GM18907 (cell line): ENCODE measurements at regions not wholly inside any gene's neighbourhood (a gene's known extent, or its start where the extent isn't known, plus 50 kb on each side); places are given as distances from the start of the nearest gene placed in this dataset.
"Not testable (repeated sequence)": the region's sequence is repeated elsewhere in the genome, so short reads cannot be mapped to it uniquely, and the experiment has no call there.

Experiments
- ATAC-seq: cut with Tn5 transposase; IDR thresholded peaks from one replicate; pipeline ENCODE4 v1.9.1; 2021; ENCODE audit warnings: mild to moderate bottlenecking, moderate library complexity; ENCODE audit not compliant: unreplicated experiment

DNA sequence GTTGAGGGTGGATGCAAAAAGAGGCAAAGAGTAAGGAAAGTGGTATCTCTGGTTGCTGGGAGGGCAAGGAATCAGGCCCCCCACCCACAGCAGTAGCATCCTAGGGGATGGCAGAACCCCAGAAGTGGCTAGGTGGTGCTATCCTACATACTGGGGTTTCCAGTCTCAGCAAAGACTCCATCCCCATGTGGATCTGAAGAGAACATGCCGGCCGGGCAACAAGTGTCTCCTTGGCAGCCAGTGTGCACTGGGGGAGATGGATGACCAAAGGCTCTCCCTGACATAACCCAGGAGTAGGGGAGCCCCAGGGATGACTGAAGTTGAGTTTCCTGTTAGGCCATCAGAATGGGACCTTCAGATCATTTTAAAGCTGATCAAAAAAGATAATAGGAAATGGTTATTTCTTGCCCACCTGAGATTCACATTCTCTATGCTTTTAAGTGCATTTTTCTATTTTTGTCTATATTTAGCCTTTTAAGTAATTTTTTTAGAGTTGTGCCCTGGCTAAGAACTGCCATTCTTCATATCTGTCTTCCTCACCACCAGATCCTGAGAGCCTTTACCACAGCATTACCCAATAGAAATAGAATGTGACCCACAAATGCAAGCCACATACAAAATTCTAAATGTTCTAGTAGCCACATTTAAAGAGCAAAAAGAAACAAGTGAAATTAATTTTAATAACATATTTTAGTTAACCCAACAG lies 78.7 kb upstream of the SMIM23 start:
- ATAC-seq: no peak

DNA sequence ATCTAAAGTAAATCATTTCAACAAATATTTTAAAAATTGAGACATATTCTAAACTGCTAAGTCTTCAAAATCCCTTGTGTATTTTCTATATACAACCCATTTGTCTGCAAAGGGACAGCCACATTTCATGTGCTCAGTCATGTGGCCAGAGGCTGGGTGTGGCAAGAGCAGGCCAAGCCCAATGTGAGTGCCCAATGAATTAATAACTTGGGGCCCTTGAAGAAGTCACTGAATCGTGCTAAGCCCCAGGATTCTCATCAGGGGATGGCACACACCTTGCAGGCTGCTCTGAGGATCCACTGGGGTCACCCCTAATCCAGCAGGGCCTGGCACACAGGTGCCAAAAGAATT lies 78.2 kb upstream of the SMIM23 start:
- ATAC-seq: no peak

DNA sequence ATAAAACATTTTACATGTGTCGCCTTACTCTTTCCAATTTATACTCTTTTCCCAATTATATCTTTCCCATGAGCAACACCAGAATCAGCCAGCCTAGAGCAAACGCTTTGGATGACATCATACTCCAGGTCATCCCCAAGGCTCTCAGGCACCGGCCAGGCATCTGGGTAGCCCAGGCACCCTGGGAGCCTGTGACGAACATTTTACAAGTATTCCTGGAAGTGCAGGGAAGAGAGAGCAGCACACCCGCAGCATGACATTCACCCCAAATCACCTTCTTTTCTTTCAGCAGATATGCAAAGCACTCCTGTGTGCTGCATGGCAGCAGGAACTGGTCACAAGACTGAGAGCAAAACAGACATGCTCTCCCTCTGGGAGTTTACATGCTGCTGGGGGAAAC lies 75.7 kb upstream of the SMIM23 start:
- no peak for ATAC-seq

DNA sequence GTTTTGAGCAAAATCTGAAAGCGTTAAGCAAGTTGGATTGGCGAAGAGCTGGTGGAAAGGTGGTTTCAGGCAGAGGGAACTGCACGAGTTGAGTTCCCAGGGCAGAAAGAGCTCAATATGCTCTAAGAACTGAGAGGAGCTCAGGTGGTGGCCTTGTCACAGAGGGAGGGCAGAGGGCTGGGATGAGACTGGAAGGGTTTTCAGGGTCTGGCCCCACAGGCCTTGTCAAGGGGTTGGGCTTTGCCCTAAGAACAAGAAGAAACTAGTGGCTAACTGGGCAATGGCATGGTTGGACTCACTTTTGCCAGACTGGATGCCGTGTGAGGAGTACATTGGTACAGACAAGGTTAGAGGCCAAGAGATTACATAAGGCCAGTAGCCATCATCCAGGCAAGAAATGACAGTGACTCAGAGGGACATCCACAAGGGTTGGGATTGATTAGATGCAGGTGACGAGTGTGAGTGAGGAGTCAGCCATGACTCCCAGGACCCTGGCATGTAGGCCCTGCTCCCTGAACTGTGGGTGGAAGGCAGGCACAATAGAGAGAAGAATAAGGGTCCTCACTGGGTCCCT lies 75.1 kb upstream of the SMIM23 start:
- no peak for ATAC-seq

DNA sequence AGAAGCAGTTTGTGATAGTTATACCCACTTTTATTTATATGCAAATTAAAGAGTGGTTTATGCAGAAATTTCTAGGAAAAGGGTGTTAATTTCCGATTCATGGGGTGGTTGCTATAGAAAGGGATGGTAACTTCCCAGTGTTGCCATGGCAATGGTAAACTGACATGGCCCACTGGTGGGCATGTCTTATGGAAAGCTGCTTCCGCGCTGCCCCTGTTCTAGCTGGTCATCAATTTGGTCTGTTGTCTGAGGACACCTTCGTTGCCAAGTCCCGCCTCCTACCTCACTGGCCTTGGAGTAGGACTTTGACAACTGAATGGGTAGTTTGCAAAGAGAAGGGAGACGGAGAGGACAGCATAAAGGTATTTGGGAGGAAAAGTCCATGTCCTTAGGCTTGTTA lies 74.0 kb upstream of the SMIM23 start:
- ATAC-seq: no peak

DNA sequence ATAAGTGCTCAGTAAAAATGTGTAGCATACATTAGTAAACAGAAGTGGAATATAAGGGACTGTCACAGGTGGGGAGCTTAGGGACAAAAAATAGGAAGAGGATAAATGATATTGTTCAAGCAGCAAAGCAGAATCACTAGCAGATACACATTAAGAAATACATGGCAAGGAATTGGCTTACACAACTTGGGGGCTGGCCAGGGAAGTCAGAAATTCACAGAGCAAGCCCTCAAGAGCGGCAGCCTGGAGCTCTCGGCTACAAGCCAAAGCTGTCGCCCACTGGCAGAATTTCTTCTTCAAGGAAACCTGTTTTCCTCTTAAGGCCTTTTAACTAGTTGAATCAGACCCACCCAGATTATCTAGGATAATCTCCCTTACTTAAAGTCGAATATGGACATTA lies 73.0 kb upstream of the SMIM23 start:
- no peak for ATAC-seq

DNA sequence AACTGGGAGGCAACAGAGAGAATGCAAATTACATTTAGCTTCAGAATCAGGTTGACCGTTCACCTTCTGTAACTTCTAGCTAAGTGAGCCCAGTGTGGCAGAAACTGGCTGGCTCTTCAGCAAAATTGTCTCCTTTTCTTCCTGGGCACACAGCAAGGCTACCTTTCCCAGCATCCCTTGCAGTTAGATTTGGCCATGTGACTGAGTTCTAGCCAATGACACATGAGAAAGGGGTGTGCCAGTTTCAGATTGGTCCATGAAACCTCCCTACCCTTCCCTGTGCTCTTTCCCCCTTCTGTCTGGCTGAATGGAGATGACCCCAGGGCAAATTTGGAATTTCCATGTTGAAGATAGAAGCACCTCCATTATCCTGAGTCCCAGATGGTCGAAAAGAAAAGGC lies 72.5 kb upstream of the SMIM23 start:
- no peak for ATAC-seq

DNA sequence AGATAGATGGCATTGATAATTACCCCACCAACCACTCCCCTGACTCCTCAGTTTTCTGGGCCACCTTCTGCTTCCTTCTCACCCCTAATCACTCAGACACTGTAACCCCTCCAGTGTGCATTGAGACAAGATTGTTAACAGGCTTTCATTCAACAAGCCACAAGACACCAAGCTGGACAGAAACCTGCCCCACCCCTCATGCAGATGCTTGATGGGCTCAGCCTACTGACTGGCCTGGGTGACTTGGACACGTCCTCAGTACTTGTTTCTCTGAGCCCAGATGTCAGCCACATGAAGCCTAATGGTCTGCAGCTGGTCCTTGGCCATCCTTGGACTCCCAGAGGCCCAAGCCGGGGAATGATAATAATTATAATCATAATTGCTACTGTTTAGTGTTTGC lies 71.4 kb upstream of the SMIM23 start:
- ATAC-seq: no peak

DNA sequence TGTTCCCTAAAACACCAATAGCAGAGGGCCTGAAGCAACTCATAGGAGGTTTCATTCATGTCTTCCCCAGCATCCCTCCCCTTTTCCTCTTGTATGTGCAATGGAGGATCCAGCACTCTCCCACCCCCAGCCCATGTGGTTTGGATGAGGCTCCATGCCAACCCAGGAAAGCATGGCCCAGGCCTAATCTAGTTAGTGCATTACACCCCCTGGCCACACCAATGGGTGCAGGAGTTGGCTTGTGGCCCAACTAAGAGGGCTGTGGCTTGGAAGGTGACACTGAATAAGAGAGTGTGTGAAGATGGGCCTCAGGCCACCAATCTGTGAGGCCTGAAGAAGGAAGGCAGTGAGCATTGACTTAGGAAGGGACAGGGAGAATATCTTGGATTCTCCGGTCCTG lies 70.8 kb upstream of the SMIM23 start:
- no peak for ATAC-seq

DNA sequence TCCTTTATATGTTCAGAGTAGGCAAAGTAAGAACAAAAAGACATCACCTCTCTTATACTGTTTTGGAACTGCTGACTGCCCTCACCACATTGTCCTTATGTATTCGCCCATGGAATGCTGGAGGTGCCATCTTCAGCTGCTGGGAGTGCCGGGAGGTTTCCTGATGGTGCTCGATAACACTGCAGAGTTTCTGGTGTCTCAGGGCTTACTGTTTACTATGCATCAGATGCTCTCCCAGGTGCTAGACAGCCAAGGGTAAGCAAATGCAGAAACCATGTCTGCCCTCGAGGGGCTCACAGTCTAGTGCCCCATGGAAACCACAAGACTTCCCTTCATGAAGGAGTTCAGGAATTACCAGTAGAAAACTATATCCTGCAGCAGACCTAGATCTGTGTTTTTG lies 70.1 kb upstream of the SMIM23 start:
- ATAC-seq: no peak

DNA sequence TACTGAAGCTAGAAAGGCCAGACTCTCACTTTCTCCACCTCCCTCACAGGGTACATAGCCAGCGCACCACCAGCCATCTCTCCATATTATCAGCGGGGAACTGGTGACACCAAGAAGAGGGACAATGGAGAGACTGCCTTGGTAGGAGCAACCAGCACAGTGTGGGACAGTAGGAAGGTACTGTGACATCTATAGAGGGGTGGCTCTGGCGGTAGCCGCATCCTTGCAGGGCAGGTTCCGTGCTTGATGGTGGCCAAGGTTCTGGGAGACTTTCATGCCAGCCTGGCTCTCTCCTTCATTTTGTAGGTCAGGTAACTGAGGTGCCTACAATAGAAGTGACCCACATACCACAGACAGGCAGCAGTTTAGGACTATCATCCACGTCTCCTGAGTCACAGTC lies 65.5 kb upstream of the SMIM23 start:
- ATAC-seq: no peak

DNA sequence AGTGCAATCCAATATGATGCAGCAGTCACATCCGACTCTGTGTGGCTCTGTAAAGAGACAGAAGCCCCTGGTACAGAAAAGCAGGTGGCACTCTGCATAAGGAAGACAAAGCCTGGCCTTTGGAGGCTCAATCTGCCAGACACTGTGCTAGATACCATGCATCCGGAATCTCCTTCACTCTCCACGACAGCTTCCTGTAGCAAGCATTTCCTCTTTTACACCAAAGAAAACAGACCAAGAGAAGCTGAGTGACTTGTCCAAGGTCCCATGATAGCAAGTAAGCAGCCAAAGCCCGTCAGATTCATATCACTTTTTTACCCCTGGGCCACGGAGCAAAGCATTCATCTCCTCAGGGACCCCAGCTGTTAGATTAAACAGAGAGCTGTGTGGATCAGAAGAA lies 64.2 kb upstream of the SMIM23 start:
- ATAC-seq: no peak

DNA sequence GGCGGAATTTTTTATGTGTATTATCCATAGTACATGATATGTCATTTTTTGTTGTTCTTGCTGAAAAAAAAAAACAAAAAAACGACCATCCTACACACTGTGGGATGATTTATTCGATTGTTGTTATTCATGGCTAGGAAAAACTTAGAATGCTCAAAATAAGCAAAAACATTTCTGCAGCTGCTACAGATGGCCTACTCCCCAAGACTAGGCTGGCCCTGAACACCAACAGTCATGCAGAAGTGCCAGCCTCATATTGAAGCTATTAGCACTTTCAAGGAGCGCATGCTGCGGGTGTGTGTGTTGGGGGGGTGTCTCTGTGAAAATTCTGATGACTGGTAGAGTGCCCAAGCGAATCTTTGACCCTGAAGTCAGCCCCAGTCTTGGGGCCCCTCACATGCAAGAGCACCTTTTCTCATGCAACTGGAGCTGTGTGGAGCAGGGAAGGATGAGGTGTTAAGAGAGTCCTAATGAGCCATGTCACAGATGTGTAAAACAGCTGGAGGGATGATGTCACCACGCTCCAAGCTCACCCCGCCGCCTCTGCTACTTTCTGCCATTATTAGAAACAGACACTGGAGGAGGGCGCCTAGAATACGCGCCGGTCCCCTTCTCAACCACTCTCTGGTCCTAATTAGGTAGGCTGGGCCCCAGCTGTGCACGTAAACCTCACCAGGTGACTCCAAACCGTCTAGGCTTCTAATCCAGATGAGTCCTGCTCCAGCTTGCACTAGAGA lies 61.0 kb upstream of the SMIM23 start:
- no peak for ATAC-seq

DNA sequence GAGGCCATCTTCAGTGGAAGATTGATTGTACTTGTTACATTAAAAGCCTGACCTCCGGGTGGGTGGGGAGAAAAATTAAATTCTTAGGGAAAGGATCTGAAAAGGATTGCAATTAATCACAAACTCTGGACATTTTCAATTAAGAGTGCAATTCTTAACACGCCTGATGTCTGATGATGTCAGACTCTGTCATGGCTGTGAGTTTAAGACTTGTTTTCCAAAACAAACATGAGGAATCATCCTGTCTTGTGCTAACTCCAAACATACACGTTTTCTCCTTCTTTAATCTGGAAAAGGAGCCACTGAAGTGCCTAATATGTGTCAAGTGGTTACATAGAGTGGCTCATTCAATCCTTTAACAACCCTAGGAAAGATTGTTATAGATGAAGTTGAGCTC lies 60.4 kb upstream of the SMIM23 start:
- ATAC-seq: no peak

DNA sequence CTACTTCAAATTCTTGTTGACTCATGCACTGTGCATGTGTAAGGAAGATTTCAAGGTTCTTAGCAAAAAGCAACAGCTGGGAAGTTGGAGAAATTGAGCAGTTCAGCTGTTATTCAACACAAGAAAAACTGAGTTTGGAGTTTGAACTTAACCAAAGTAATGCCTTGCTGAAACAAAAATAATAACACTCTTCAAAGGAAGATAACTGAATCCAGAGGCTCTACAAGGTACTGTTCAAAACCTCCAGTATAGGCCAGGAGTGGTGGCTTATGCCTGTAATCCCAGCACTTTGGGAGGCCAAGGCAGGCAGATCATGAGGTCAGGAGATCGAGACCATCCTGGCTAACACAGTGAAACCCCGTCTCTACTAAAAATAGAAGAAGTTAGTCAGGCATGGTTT lies 58.8 kb upstream of the SMIM23 start:
- not testable (repeated sequence) for ATAC-seq

DNA sequence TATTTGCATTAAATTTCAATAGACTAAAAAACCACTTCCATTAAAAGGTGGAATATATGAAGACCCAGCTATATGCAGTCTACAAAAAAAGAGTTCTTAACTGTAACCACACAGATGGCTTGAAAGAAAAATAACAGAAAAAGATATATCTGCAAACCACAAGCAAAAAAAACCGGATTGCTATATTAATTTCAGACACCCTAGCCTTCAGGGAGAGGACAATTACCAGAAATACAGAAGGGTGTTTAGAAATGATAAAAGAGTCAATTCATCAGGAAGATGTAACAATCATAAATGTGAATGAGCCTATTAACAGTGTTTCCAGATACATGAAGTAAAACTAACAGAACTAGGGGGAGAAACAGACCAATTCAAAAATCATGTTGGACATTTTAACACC lies 56.9 kb upstream of the SMIM23 start:
- ATAC-seq: no peak
